DMS53 treated with DMSO at 0.1 percent for 48 hours (cell line): ENCODE measurements at regions not wholly inside any gene's neighbourhood (a gene's known extent, or its start where the extent isn't known, plus 50 kb on each side); places are given as distances from the start of the nearest gene placed in this dataset.

Experiments
- DNase-seq: peaks from one replicate; lab custom pipeline; 2025; ENCODE audit not compliant: unreplicated experiment; lab: John Stamatoyannopoulos, UW

DNA sequence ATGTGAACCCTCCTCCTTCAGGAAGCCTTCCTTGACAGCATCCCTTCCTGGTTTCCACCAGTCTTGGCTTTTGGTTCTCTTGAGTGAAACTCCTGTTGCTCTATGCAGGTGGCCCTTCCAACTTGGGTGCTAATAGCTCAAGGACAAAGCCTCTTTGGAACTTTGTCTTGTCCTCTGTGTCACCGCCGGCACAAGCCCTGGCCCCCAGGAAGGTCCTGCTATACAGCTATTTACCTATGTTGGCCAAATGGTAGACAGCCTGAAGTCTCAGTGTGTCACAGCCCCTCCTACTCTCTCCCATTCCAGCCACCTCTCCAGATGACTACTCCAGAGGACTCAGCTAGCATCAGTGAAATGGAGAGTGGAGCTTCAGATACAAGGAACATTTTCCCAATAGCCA is 94.7 kb upstream of the ZNF618 start:
- DNase-seq: no peak

DNA sequence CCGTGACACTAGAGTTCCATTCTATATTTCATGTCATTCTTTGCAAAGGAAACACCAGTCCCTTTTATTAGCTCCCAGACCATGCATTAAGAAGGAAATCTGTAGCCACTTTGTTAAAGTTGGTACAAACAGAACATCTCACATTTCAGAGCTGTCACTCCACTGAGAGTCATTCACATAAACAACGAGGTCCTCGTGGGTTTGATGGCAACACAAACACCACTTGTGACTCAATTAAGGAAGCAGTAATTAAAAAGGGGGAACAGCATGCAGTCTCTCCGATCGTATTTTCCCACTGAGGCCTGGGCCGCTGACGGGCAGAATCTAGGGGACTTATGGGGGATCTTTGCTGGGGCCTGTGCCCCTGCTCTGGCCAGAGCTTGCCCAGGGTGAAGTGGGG is 94.2 kb upstream of the ZNF618 start:
- DNase-seq: no peak

DNA sequence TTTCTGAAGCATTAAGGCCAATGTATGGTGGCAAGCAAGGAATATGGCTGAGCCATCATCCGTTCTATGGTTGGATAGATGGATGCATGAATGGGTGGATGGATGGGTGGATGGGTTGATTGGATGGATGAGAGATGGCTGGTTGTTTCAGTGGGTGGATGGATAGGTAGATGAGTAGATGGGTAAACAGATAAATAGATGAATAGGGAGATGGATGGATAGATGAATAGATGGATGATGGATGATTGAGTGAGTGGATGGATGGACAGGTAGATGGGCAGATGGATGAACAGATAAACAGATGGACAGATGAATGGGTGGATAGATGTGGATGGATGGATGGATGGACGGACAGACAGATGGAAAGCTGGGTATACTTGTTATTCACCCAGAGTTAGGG is 92.6 kb upstream of the ZNF618 start:
- DNase-seq: no peak

DNA sequence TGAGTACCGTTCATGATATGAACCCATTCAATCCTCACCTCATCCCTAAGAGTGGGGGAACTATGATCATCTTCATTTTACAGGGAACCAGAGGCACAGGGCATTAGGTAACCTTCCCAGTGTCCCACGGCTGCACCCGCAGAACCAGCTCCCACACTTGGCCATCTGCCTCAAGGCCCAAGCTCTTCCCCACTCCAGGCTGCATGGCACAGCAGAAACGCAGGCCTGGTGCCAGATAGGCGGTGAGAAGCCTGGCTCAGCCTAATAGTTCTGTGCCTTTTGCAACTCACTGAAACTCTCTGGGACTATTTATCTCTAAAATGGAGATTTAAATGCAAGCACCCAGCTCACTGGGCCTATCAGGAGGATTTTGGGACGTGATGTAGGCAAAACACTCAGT is 90.8 kb upstream of the ZNF618 start:
- no peak for DNase-seq

DNA sequence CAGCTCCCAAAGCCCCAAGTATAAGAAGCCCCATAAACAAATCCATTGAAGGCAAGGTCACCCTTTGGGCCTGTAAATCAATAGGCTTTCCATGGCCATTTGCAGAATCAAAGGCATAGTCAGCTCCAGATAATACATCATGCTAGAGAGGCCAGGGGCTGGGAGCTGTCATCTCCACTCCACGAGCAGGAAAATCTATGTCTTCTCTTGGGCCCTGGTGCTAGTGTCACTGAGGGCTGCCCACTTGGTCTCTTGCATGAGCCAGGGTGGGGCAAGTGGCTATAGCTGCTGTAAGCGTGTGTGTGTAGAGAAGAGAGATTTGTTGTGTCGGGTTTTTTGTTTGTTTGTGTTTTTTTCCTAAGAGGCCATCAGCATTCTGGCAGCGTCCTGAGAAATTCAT is 90.0 kb upstream of the ZNF618 start:
- DNase-seq: no peak

DNA sequence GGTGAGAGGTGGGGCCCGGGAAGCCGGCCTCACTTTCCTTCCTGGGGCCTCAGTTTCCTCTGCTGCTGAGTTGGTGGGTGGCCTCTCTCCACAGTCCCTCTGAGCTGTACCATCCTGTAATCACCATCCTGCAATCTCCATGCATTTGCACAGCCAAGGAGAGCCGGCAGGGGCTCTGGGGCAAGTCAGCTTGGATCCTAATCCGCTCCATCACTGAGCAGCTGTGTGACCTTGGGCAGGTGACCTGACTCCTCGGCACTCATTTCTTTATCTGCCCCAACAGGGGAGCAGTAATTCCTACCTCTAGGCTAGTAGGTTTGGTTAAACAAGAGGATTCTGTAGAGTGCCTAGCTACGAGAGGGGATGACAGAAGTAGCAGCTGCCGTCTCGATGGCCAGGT is 88.2 kb upstream of the ZNF618 start:
- no peak for DNase-seq

DNA sequence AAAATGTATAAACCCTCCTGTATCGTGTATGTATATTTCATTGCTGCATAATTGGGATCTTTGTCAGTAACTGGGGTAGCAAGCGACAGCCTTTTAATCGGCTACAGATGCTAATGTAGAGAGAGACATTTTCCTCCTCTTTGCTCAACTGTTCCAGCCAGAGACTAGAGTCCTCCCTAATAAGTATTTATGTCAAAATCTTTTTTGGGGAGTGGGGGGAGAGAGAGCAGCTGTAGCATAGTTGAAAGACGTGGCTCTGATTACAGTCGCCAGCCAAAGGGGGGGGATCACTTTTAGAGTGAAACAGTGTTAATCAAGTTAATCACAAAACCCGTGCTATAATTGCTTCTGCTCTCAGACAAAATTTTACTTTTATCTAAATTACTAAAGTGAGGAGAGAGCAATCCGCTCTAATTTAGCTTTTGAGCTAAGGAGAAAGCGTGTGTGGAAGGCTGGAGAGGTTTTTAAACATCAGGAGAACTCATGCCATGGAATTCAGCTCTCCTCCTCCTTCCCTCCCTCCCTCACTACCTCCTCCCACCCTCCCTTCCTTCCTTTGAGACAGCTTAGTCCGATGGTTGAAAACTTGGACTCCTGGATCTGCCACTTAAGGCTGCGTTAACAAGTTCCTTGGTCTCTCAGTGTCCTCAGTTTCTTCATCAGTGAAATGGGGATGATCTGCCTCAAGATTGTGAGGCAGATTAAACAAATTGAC is 87.3 kb upstream of the ZNF618 start:
- no peak for DNase-seq

DNA sequence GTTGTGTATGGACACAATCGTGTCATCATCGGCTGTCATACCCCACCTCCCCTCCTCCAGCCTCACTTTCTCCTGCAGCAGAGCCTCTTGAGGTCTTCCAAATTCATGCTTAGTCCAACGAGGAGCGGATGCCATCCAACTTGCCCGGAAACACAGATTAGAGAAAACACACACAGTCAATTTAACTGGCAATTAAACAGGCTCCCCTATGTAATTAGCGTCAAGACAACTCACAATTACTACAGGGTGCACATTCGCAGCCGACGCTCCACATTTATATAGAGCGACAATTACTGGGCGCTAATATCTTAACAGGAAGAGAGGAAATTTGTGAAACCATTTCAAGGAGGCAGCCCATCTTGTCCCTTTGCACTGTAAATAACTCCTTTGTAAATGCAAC is 86.0 kb upstream of the ZNF618 start:
- DNase-seq: no peak

DNA sequence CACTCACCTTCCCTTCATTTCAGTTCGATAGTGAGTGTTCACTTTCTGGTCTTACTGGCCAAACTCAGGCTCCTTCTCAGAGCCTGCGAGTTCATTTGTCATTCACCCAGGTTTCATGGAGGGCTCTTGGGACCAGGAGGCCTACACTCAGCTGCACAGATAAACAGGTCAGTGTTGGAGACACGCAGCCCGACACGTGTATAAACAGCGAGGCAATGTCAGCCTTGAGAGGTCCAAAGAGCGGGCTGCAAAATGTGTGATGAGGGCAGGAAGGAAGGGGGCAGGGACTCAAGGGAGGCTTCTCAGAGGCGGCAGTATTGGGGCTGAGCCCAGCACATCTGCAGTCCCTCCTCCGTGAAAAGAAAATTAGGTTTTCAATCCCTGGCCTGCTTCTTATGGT is 82.6 kb upstream of the ZNF618 start:
- DNase-seq: no peak

DNA sequence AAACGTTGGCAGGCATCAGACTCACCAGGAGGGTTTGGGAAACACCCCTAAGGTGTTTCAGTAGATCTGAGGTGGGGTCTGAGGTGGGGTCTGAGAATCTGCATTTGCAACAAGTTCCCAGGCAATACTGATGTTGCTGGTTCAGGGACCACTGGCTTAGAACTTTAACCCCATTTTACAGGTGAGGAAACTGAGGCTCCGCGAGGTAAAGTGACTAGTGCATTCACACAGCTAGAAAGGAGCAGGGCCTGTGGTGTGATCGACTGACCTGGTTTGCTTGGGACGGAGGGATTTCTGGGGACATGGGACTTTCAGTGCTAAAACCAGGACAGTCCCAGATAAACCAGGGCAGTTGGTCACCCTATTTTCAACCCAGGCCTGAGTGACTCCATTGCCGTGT is 81.4 kb upstream of the ZNF618 start:
- no peak for DNase-seq

DNA sequence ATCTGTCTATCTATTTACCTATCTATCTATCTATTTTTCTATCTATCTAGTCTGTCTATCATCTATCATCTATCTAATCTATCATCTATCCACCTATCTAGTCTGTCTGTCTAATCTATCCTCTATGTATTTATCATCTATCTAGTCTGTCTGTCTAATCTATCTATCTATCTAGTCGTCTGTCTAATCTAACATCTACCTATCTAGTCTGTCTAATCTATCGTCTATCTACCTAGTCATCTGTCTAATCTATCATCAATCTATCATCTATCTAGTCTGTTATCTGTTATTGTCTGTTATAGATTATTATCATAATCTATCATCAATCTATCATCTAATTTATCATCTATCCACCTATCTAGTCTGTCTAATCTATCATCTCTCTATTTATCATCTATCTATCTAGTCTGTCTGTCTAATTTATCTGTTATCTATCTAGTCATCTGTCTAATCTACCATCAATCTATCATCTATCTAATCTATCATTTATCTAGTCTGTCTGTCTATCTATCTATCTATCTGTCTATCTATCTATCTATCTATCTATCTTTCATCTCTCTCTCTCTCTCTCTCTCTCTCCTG is 80.2 kb upstream of the ZNF618 start:
- no peak for DNase-seq

DNA sequence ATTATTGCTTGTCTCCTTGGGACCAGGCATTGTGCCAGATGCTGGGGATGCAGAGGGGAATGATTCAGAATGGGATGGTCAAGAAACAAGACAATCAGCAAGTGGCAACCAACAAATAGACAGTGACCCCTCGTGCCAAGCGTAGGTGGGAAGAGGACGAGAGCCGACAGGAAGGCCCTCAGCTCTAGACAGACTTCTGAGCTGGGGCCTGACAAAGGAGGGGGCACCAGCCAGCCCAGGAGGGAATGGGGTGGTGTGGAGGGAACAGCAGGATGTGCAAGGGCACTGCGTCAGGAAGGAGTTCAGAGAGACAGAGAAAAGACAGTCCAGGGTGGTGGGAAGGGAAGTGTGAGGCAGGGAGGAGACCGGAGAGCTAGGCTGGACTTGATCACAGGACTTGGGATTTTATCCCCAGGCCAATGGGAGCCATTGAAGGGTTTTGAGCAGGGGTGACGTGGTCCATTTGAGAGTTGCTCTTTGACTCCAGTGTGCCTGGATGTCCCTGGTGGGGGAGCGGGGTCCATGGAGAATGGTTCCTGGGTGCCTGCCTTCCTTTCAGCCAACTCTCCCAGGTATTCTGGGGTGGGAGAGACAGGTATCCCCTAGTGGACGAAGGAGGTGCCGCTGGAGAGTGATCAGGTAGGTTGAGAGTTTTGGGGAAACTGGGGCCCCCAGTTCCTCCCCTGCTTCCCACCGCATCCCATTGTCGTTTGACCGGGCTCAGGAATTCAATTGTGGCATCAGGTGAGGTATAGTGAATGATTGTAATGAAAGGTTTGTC is 79.3 kb upstream of the ZNF618 start:
- no peak for DNase-seq

DNA sequence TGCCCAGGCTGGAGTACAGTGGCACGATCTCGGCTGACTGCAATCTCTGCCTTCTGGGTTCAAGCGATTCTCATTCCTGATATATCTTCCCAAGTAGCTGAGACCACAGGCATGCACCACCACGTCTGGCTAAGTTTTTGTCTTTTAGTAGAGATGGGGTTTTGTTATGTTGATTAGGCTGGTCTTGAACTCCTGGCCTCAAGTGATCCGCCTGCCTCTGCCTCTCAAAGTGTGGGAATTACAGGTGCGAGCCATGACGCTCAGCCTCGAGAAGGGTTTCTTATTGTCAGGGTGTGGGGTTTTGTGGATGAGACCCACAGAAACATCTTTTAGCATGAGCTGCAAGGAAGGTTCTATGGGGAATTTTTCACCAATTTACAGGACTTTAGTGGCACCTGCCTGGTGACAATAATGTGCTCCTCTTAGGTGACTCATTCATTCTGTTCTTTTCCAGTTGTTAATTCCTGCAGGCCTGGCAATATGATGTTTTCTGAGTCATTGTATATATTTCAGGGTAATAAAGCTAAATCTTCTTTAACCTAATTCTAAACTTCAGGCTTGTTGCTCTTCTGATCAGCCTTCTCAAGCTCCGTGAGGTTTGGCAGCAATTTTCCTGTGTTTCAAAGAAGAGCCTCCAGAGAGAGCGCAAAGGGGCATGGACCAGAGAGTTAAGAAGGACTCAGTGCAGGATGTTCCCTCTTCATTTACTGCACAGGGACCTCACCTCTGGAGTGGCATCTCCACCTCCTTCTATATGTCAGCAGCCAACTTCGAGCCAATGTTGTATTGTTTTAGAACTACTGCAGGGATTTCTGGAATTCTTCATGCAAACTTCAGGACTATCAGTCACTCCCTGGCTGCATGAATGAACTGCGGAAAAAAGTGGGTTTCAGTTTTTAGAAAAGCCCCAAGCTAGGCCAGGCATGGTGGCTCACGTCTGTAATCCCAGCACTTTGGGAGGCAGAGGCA is 77.8 kb upstream of the ZNF618 start:
- no peak for DNase-seq

DNA sequence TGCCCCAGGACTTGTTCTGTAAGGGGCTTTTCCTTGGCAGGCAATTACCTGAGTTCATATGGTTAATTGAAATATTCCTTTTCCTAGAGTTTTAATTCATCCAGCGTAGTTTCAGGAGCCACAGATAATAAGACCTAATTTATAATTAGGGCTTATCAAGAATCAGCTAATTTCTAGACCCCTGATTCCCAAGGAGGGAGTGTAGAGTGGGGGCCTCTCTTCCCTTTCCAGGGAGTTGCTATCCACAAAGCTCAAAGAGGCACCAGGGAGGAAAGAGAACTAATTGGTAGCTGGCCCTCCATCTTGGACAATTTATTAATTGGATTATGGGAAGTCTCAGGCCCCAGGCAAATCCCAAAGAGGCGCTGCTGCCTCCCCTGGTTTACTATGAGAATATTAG is 75.8 kb upstream of the ZNF618 start:
- DNase-seq: no peak

DNA sequence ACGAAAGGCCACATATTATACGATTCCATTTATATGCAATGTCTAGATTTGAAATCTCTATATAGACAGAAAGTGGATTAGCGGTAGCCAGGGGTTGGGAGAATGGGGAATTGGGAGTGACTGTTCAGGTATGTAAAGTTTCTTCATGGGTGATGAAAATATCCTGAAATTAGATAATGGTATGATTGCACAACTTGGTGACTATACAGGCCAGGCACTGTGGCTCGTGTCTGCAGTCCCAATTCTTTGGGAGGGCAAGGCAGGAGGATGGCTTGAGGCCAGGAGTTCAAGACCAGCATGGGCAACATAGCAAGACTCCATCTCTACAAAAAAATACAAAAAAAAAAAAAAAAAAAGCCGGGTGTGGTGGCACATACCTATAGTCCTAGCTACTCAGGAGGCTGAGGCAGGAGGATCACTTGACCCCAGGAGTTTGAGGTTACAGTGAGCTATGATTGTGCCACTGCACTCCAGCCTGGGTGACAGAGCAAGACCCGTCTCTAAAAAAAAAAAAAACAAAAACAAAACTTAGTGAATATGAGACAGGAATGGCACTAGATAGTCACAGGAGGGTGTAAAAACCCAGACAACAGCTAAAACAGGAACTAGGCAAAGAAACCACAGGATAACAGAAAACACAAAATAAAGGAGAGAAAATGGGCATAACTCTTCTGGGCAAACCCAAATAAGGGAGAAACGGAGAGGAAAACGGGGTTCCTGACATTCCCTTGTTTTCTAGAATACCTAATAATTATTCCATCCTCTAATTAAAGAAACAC is 72.1 kb upstream of the ZNF618 start:
- no peak for DNase-seq

DNA sequence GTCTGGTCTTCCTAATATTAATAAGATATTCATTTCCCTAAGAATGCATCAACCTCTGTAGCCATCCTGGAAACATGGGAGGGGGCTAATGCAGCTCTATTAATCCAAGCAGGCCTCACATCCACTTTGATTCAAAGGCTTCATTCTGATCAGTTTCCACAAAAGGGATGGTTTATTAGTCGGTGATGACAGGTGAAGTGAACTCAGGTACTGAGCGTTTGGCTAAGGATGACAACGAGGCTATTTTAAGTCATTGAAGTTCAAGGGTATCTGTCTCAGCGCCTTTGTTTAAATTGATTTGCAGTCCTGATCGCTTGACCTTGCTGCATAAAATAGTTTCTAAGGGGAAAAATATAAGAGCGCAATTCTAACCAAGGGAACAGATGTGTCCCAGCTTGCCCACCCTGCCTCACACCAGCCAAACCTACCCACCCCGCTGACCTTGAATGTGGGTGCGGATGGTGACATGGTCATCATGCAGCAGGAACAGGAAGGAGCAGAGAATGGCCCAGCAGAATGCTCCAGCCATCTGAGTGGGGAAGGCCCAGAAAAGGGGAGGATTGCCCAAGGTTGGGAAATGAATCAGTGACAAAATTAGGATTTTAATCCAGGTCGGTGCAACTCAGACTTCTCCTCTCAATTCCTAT is 70.5 kb upstream of the ZNF618 start:
- DNase-seq: no peak

DNA sequence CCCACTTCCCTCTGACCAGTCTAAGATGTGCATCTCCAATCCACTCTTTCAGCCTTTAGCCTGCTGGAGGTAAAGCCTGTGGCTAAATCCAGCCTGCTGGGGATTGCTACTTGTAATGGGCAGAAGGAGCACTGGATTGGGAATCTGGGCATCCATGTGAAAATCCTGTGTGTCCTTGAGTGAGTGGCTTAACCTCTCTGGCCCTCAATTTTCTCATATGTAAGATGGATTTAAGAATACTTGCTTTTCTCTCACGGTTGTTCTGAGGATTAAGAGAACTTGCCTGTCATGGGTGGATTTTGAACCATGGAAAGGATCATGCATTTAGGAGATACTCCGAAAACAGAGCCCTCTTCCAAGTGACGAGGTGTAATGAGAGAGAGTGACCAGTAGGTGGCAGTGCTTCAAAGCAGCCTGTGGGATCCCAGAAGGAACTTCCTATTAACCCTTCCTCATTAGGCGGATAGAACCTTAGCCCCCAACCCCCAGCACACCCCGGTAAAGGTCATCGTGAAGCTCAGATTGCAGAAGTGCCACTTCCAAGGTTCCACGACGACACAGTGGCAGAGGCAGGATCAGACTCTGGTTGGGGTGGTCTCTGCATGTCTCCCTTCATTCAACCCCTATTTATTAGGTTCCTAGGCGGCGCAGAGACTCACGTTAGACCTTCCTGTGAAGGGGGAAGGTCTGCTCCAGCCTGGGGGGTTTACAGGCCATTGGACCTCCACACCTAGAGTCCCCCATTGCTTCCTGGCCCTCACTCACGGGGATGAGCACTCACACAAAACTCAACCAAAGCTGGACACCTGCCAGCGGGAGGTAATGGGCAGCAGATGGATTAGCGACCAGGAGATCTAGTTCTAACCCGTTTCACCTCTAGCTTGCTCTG is 68.7 kb upstream of the ZNF618 start:
- peak; percentile 27 for DNase-seq

DNA sequence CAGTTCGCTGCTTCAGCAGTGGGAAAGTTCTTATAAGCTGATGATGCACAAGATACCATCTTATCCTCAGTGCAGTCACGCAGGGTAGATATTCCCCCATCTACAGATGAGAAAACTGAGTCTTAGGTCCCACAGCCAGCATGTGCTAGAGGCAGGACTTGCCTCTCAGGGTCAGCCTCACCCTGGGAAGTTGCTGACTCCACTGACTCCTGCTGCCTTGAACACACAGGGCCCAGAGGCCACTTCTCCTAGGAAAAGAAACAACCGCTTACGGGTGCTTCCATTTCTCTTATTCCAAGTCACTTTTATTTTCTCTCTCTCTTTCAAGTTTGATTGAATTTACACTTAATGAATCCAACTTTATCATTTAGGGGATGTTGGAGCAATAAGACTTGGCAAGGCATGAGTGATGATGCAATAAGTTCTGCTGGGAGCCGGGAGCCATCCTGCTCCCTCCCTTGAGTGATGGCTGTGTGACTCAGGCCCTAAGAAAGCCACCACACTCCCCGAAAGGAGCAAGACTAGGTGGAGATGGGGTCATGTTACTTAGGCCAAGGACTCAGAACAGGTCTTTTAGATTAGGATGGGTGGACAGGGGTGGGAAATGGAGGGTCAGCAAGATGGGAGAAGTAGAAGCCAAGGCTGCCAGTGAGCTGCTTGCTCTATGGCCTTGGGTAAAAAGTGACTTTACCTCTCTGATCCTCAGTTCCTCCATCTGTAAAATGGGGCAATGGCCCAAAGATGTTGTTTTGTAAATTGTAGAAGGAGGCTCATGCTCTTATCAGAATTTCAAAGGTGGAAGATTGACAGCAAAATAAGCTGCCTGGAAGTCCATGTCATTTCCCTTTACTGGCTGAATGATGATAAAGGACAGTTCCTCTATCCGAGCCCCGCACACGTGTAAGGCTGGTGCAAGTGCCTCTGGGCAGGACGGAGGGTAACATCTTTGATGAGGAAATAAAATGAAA is 67.4 kb upstream of the ZNF618 start:
- no peak for DNase-seq
